ENCODE measurements at regions not wholly inside any gene's neighbourhood (a gene's known extent, or its start where the extent isn't known, plus 50 kb on each side); places are given as distances from the start of the nearest gene placed in this dataset.

- no peak for TF ChIP-seq CTCF (IDR thresholded peaks at IDR 0.05)
- no peak for TF ChIP-seq POLR2A (IDR thresholded peaks at IDR 0.05)
Measured at GRCh38 chr10:2825841-2826240, 241.5 kb upstream of the PFKP start.
